ENCODE measurements at regions not wholly inside any gene's neighbourhood (a gene's known extent, or its start where the extent isn't known, plus 50 kb on each side); places are given as distances from the start of the nearest gene placed in this dataset.

GRCh38 chr9:87375397-87376073 lies 122.1 kb upstream of the DAPK1 start:
- TF ChIP-seq POLR2A (IDR thresholded peaks at IDR 0.05; ENCODE audit: low read length) (no peak), GATA1 (IDR thresholded peaks at IDR 0.05; ENCODE audit: low read depth, low read length) (no peak)
